ENCODE measurements at regions not wholly inside any gene's neighbourhood (a gene's known extent, or its start where the extent isn't known, plus 50 kb on each side); places are given as distances from the start of the nearest gene placed in this dataset.

DNA sequence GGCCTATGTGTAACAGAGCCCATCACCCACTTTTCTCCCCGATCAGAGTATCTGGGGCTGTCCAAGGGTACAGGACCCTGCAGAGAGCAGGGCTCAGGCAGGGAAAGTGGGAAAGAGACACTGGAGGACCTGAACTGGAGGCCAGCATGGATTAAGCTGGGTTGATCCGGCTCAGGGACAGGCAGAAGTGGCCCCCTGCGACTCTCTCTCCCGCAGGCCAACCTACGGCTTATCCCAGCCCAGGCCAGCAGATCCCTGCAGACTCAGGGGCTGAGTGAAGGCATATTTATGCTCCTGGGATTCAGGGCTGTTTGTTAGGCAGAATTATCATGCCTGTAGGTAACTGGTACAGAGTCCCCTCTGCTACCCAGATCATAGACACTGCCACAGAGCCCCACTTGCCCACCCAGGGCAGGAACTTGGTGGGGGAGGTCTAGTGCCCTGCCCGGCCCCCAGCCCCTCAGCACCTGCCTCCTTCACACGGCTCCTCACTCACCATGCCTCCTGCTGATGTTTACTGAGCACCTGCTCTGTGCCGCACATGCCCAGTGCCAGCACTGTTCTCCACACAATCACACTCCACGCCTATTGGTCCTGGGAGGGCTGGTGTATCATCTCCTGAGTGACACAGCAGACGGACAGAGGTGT, 87.3 kb downstream of the ADRA2C start:
- TF ChIP-seq, protein P1, sequence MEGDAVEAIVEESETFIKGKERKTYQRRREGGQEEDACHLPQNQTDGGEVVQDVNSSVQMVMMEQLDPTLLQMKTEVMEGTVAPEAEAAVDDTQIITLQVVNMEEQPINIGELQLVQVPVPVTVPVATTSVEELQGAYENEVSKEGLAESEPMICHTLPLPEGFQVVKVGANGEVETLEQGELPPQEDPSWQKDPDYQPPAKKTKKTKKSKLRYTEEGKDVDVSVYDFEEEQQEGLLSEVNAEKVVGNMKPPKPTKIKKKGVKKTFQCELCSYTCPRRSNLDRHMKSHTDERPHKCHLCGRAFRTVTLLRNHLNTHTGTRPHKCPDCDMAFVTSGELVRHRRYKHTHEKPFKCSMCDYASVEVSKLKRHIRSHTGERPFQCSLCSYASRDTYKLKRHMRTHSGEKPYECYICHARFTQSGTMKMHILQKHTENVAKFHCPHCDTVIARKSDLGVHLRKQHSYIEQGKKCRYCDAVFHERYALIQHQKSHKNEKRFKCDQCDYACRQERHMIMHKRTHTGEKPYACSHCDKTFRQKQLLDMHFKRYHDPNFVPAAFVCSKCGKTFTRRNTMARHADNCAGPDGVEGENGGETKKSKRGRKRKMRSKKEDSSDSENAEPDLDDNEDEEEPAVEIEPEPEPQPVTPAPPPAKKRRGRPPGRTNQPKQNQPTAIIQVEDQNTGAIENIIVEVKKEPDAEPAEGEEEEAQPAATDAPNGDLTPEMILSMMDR (IDR thresholded peaks at IDR 0.05), result no peak
- no peak for TF ChIP-seq POLR2A (IDR thresholded peaks at IDR 0.05)
